Esophagus squamous epithelium (tissue), 4 donors: ENCODE measurements at regions not wholly inside any gene's neighbourhood (a gene's known extent, or its start where the extent isn't known, plus 50 kb on each side); places are given as distances from the start of the nearest gene placed in this dataset.

ENCODE experiments used
- POLR2A ChIP-seq, 4 donors: fragments of 450-650 bp; IDR thresholded peaks; one replicate each; pipeline ENCODE4 v1.6.1; 2017; ENCODE audit warnings: antibody characterized with exemption in 4 of 4, mild to moderate bottlenecking in 4 of 4, moderate library complexity in 3 of 4
- TF ChIP-seq, protein P1 (sequence below), 6 experiments: fragments of 450-650 bp in 4 of 6; fragments of 200-600 bp in 2 of 6; sonication (generic) in 2 of 6; IDR thresholded peaks; one replicate each; pipeline ENCODE4 v1.5.1; 2016 to 2019; ENCODE audit warnings: antibody characterized with exemption in 6 of 6, mild to moderate bottlenecking in 4 of 6, moderate library complexity in 4 of 6

DNA sequence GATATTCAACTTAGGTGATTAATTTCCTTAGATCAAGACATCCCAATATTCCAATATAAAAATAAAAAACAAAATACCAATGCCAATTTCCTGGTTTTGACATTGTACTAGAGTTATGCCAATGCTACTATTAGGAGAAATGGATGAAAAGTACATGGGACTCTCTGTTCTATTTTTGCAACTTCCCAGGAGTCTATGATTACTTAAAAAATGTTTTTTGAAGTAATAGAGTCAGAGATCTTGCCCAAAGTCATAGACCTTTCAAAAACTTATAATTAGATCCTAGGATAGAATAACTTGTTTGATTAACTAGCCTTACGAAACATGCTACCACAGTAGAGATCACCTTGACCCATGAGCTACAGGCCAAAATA, 73.6 kb upstream of the MAOA start:
- TF ChIP-seq, protein P1, sequence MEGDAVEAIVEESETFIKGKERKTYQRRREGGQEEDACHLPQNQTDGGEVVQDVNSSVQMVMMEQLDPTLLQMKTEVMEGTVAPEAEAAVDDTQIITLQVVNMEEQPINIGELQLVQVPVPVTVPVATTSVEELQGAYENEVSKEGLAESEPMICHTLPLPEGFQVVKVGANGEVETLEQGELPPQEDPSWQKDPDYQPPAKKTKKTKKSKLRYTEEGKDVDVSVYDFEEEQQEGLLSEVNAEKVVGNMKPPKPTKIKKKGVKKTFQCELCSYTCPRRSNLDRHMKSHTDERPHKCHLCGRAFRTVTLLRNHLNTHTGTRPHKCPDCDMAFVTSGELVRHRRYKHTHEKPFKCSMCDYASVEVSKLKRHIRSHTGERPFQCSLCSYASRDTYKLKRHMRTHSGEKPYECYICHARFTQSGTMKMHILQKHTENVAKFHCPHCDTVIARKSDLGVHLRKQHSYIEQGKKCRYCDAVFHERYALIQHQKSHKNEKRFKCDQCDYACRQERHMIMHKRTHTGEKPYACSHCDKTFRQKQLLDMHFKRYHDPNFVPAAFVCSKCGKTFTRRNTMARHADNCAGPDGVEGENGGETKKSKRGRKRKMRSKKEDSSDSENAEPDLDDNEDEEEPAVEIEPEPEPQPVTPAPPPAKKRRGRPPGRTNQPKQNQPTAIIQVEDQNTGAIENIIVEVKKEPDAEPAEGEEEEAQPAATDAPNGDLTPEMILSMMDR (IDR thresholded peaks at IDR 0.05): no peak
- no peak for TF ChIP-seq POLR2A (IDR thresholded peaks at IDR 0.05)
